Stimulated activated CD4-positive, alpha-beta T cell treated with anti-CD3 and anti-CD28 coated beads, Interleukin-12 subunit alpha, Interleukin-12 subunit beta, amount 100 ng/mL, for 48 hours (primary cell): ENCODE measurements at regions not wholly inside any gene's neighbourhood (a gene's known extent, or its start where the extent isn't known, plus 50 kb on each side); places are given as distances from the start of the nearest gene placed in this dataset.

Experiments used
- DNase-seq, 3 donors: peaks; one replicate each; pipeline ENCODE4 v3.0.0-alpha.2; 2020; ENCODE audit warnings: low read depth in 2 of 3, low spot score in 1 of 3

DNA sequence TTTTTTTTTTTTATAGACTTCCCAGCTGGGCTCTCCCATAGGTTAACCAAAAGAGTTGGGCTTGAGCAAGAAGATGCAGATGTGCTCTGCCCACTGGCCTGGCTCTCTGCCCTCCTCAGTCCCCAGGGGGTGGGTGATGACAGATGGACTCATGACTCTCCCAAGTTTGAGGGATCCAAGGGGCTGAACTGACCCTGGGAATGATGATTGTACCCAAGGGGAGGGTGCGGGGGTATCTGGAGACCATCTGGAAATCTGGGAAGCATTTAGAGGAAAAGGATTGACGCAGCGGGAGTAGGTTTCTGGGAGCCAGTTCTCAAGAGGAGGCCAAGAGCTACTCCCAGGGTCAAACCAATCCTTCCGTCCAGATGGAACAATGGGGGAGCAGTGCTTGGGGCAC is 330.8 kb downstream of the CYP26B1 start:
- DNase-seq: no peak

DNA sequence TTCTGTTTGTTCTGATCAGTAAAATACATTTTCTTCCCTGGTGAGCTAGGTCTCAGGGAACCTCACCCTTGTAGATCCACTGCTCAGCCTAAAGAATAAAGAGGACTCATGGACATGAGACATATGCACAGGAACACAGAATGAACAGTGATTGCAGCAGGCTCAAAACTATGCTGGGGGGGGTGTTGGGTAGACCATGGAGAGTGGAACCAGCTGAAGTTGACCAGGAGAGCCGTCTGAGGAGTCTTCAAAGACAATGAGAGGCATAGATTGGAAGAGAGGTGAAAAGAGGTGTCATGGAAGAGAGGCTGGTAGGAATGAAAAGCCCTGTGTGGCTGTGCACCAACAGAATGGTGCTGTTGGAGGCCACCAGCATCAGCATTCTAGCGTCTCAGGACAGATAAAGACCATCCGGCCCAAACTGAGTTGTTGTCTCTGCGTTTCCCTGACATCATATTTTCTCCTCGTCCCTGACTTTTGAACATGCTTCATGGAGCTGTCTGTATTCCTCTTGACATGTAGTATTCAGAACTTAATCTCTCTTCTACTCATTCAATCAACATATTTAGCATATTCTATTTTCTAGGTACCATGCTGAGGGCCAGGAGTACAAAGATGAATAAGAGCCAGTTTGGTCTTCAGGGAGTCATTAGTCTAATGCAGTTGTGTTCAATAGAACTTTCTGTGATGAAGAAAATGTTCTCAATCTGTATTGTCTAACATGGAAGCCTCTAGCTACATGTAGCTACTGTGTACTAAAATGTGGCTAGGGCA is 331.8 kb downstream of the CYP26B1 start:
- DNase-seq: no peak

DNA sequence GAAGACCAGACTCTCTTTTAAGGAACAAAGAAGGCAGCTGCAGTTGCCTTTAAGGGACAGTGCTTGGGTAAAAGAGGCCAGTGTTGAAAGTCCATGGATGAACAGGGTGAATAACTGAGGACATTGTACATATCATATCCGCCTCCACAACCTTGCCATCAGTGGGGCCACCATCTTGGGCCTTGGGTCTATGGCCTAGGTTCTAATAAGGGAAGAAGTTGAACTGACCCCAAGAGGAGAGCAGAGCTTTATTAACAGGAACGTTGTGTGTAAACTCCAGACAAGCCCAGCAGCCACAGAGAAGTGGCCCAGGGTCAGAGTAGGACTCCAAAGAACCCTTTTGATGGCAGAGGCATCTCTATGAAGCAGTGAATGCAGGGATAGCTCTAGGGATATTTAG is 332.8 kb downstream of the CYP26B1 start:
- DNase-seq: no peak

DNA sequence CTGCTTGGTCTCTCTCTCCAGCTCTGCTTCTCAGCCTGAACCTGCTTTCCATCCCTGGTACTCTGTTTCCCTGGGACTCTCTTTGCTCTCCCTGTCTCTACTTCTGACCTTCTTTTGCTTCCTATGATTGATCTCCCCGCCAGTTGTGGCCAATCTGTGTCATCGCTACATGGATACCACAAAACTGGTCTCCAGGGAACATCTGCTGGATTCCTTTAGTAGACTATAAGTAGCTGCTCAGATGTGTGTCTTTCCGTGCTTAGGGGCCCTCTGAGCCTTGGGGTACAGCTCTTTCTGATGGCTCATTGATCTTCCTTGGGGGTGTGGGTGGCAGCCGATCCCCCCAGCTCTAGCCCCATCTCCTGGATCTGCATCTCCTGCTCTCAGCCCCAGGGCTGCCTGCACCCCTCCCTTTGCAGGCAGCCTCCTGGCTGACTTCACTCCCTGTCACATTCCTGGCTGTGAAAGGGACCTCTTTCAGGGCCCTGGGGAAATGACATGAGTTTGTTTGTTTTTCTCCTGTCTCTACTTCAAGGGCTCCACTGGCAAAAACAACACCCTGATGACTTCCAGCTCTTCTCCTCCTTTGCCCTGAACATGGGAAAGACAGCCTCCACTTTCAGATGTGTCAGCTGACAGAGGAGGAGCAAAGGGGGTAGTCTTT is 333.7 kb downstream of the CYP26B1 start:
- DNase-seq: no peak

DNA sequence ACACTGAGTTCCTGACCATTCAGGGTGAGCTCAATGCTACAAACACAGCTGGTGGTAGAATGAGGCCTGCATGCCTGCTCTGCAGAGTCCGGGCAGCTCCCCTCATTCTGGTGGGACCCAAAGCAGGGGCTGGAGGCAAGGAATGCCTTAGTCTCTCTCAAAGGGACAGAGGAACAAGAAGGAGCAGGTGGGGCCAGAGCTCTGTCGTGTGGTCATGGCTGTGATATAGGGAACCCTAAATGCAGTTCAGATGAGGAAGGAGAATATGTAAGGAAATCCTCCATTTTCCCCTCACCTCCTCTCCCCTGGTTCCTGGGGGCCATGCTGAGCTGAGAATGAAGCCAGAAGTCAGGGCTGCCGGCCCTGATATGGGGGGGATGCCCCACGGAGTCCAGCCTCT is 334.3 kb downstream of the CYP26B1 start:
- no peak for DNase-seq

DNA sequence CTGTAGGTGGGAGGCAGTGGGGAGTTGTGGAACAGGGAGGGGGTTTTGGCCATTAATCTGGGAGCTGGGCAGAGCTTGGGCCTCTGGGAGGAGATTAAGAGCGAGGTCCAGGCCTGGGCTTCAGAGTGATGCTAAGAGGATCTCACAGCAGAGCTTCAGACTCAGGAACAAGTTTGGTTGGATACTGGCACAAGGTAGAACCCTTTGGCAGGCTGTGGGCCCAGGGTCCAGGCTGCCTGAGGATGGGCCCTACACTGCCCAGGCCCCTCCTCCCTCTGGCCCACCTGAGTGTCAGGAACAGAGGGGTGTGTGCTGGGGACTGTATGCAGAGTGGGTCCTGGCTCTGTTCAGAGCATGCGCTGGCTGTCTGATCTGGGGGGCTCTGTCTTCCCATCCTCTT is 334.9 kb downstream of the CYP26B1 start:
- no peak for DNase-seq

DNA sequence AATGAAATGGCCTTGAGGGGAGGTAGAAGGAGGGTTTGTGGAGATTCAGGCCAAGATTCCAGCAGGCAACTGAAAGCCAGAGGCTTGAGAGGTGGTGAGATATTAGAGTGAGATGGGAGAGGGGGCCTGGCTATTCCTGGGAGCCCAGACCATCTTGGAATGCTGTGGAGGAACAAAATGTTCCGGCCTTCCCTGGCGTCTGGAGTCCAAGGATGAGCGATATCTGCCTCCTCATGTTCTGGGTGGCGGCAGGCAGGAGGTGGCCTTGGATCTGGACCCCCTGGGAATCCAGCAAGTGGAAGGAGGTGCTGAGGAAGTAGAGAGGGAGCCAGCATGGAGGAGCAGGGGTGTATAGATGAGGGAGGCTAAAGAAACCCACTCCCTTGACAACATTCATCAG is 335.9 kb downstream of the CYP26B1 start:
- no peak for DNase-seq

DNA sequence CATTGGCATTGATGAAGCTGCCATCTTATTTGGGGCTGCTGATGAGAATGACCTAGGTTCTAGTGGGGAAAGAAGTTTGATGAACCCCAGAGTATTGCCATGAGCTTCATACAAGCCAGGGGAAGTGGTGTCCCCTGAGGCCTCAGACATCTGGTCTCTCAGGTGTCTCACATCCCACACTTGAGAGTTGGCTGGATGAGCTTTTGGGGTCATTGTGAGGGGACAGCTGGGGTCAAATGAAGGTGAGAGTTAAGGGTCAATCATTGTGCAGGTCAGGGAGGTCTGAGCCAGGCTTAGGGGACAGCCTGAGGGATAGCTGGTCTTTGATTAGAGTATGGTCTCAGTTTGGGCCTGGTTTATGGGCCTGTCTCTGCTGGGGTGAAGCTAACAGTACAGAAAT is 336.5 kb downstream of the CYP26B1 start:
- DNase-seq: no peak

DNA sequence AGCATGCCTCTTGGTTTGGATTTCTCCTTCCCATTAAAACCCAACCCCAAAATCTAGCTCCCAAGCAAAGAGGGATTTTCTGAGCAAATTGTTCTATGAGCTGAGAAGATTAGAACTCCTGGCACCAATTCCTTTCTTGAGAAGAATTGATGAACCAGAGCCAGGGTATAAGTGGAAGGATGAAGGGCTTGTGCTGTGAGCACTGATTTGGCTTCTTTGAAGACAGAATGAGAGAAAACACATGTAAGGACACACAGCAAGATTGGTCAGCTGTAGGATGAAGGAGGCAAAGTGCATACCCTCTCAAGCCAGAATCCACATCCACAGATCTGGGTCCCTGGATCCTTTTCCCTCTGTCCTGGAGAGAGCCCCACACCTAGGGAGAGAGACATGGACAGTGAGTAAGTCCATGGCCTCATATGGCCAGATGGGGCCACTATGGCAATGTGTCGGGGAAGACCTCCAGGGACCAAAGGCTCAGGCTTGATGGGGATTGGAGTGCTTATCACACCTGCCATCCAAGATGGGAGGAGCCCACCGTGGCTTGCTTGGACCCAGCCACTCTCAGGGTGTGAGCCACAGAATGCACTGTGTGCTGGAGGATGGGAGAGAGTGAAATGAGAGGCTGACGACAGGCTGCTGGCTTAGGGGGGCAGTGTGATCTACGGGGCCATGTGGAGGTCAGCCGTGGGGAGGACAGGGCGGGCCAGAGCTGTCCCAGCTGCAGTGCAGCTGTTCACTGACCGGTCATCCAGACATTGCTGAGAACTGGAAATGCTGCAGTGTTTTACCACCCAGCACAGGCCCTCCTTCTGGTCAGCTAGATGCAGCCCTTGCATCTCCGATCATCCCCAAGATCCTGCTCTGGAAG is 339.8 kb downstream of the CYP26B1 start:
- DNase-seq: no peak

DNA sequence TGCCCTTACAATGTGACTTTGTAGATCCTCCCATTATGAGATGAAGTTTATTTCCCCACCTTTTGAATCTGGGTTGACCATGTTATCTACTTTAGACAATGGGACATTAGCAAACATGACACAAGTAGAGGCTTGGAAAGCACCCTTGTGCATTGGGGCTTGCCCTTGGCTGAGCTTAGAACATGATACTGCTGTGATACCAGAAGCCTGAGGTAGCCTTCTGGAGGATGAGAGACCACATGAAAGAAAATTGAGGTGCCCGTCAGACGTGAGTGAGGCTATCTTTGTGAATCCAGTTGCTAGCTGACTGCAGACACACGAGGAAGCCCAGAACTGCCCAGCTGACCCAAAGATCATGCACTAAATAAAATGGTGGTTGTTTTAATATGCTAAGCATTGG is 341.2 kb downstream of the CYP26B1 start:
- no peak for DNase-seq

DNA sequence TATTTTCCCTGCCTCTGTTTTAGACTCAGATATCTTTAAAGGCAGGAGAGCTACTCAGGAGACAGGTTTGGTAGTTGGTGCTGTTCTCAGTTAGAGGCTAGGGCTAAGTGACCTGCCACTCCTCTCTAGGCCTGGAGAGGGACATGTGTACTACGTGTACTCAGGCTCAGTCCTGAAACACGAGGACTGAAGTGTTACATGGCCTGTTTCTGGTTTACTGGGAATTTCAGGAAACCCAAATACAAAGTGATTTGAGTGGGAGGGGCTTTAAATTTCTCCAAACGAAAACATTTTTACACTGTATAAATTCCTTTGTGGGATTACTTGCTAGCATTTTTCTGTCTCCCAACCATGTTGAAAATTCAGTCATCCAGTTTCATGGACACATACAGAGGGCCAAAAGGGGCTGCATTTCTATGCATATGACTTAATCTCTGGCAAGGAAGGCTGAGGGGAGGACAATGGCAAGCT is 343.3 kb downstream of the CYP26B1 start:
- DNase-seq: no peak

DNA sequence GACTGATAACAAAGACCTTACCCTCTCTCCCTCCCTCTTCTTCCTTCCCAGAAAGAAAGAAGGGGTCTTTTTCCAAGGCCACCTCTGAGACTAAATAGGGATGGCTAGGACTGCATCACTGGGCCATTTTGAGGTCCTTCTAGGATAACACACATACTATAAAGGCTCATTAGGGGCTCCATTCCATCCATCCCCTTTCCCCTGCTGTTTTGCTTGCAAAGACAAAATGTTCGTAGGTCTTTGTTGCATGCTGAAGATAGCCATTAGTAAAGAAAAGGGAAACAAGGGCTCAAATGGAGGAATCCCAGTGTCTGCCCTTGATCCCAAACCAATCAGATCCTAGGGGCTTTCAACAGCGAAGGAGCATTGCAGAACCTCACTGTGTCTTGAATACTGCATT is 344.3 kb downstream of the CYP26B1 start:
- DNase-seq: no peak

DNA sequence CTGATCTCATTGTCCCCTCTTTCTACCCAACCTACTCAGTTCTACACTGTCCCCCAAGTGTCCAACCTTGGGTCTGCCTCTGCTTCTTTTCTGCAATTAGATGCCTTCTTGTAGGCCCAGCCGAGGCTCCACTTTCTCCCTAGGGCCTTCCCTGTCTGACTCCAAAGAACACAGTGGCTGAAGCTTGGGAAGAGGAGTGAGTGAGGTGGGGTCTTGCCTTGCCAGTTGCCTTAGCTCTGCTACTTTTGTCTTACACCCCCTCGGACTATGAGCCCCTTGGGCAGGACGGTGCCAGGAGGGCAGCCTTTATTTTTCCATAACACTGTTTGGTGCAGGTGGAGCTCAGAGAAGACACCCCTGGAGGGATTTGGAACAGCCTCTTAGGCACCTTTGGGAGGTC is 345.1 kb downstream of the CYP26B1 start:
- no peak for DNase-seq

DNA sequence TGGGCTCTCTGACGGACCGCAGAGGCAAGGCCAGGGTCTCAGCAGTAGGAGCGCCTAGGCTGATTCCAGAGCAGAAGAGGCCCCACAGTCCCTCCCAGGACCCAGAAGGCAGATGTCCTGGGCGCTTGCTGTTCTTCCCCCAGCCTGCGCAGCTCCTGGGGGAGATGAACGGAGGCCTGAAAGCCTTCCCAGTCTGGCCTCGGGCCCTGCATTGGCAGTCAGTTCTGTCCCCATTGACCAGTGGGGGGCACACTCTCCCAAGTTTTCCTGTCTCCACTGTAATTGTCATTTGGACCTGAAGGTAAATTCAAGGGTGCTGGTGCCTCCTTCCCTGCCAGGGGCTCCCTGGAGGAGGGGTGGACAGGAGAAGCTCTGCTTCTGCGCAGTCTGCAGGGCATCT is 345.7 kb downstream of the CYP26B1 start:
- no peak for DNase-seq

DNA sequence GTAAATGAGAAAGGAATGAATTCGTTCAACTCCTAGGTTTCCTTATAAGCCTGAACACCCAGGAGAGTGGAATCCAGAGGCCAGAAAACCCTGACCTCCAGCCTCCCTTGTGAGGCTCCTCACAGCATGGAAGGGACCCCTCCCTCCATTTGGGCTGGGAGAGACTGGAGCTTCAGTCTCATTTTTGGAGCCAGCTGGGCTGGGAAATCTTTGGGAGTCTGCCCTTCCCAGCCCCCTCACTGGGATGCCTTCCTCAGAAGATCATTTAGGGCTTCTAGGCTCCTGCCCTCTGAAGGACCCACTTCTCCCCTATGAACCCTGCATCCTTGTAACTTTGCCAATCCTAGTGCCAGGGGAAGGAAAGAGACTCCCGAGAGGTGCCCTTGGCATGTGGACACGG is 346.1 kb downstream of the CYP26B1 start:
- no peak for DNase-seq

DNA sequence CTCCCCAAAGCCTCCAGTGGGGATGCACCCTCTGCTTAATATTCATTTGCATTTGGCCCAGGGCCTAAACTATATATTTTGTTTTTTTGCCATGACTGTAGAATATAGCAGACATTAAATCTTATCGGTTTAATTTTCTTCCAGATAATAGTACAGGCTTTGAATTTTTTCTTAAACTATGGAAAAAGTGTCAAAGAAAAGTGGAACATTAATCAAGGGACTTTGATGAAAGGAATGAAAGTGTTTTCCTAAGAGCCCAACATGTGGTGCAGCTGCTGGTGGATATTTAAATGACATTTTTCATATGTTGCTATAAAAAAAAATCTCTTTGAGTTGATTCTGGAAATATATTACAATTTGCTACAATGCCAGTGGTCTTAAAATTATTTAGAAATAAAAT is 346.8 kb downstream of the CYP26B1 start:
- DNase-seq: no peak

DNA sequence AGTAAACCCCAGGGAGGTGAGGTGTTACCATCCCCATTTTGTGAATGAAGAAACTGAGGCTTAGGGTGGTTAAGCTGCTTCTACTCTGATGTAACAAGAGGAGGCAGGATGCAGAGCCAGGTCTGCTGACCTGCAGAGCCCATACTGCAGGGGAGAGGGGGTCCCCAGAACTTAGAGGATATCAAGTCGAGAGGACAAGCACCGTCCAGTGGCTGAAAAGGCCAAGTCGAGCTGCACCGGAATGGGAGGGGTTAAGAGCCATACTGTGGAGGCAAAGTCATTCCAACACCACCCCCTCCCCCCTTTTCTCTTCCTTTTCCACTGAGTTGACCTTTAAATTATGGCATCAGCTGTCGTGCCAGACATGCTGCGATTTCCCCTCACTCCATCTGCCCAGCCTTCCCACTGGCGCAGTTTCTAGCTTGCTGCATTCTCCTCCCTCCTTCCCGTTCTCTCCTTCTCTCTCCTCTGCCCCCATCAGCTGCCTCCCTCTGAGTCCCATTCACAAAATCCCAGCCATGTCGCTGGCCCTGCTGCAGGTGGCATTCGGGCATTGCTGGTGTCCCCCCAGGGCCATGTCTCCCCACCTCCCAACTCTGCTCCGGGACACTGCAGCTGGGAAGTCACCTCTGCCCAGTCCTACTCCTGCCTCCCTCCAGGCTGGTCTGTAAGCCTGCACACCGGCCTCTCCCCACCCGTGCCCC is 346.9 kb downstream of the DYSF start:
- DNase-seq: no peak

DNA sequence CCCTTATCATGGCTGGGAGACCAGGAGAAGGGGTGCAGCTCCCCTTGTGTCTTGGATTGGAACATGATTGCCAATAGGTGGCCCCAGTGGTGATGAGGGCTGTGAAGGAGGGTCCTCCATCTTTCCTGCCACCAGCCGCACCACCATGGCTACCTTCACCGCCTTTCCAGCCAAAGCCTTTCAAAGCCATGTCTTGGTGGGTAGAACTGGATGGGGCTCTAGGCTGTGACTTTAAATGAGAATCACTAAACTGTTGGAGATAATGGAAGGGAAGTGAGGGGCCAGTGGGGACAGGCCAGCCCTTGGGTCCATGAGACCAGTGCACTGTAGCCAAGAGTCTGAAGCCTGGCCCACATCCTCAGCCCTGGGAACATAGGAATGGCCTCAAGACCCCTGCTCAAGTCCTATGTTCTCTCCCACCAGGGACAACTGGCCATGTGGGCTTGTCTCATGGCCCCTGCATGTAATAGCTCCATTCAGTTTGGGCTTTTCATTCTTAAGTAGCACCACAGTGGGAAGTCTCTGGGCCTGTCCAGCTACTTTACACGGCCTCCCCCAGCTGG is 345.7 kb downstream of the DYSF start:
- DNase-seq: no peak

DNA sequence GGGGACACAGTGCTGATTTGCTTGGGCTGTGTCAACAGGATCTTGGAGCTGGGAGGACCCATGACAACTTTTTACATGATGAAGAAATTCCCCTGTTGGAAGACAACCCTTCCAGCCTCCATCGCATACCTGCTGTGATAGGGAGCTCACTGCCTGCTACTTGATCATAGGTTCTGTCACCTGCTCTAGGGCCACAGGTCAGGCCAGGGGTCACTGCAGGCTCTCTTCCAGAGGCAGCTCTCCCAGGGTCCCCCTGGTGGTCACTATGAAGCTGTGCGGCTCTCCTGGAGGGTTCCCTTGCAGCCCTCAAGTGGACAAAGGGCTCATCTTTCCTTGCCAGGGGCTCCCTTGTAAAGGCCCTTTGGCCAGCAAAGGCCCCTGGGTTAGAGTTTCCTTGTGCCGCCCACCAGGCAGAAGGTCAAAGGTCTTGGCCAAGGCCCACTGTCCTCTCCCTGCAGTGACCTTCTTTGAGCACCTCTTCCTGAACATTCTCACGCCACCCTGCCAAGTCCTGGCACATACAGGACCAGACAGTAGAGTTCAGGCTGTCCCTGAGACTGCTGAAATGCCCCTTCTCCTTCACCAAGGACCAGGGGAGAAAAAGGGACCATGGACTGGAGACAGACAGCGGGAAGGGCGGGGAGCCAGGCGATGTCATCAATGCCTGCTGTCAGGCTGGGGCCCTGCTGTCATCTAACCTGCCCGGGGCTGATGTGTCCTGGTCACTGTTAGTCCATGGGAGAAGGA is 345.1 kb downstream of the DYSF start:
- DNase-seq: peak in 1 of 3 donors; percentile 12
